HG03354 (cell line): ENCODE measurements at regions not wholly inside any gene's neighbourhood (a gene's known extent, or its start where the extent isn't known, plus 50 kb on each side); places are given as distances from the start of the nearest gene placed in this dataset.
A peak's percentile ranks its signal among the peaks of the same experiment; 100 is the strongest.

Experiments used
- ATAC-seq: cut with Tn5 transposase; IDR thresholded peaks from one replicate; pipeline ENCODE4 v1.9.1; 2021; ENCODE audit warnings: mild to moderate bottlenecking; ENCODE audit not compliant: unreplicated experiment, poor library complexity, severe bottlenecking

GRCh38 chr2:144333143-144333555 lies 186.8 kb downstream of the ZEB2 start:
- ATAC-seq, result no peak

- peak; percentile 87 for ATAC-seq
These were observed 187.4 kb downstream of the ZEB2 start for GRCh38 chr2:144332356-144333142.

GRCh38 chr2:144331674-144332355 lies 188.1 kb downstream of the ZEB2 start:
- peak; percentile 71 for ATAC-seq

- ATAC-seq, result no peak
These were observed 188.8 kb downstream of the ZEB2 start for GRCh38 chr2:144330951-144331673.

- no peak for ATAC-seq
These were observed 190.4 kb downstream of the ZEB2 start for GRCh38 chr2:144329472-144329871.

GRCh38 chr2:144328938-144329337 lies 191.0 kb downstream of the ZEB2 start:
- no peak for ATAC-seq

- ATAC-seq, result no peak
These were observed 193.1 kb downstream of the ZEB2 start for GRCh38 chr2:144326825-144327224.

GRCh38 chr2:144325086-144325485 lies 194.8 kb downstream of the ZEB2 start:
- peak; percentile 70 for ATAC-seq

GRCh38 chr2:144324446-144325045 lies 195.4 kb downstream of the ZEB2 start:
- peak; percentile 32 for ATAC-seq

- peak; percentile 57 for ATAC-seq
These were observed 196.0 kb downstream of the ZEB2 start for GRCh38 chr2:144323946-144324345.

- ATAC-seq, result no peak
These were observed 197.5 kb downstream of the ZEB2 start for GRCh38 chr2:144322379-144322778.

GRCh38 chr2:144320491-144320890 lies 199.4 kb downstream of the ZEB2 start:
- ATAC-seq, result peak; percentile 34

GRCh38 chr2:144317071-144317738 lies 202.7 kb downstream of the ZEB2 start:
- ATAC-seq, result no peak

- ATAC-seq, result no peak
These were observed 208.9 kb downstream of the ZEB2 start for GRCh38 chr2:144310889-144311608.

- no peak for ATAC-seq
These were observed 209.4 kb downstream of the ZEB2 start for GRCh38 chr2:144310484-144310883.

GRCh38 chr2:144307711-144308110 lies 212.2 kb downstream of the ZEB2 start:
- no peak for ATAC-seq

- no peak for ATAC-seq
These were observed 215.7 kb downstream of the ZEB2 start for GRCh38 chr2:144304202-144304601.

- no peak for ATAC-seq
These were observed 219.3 kb downstream of the ZEB2 start for GRCh38 chr2:144300632-144301031.

GRCh38 chr2:144290276-144290675 lies 229.6 kb downstream of the ZEB2 start:
- ATAC-seq, result no peak
